ENCODE measurements at regions not wholly inside any gene's neighbourhood (a gene's known extent, or its start where the extent isn't known, plus 50 kb on each side); places are given as distances from the start of the nearest gene placed in this dataset.

DNA sequence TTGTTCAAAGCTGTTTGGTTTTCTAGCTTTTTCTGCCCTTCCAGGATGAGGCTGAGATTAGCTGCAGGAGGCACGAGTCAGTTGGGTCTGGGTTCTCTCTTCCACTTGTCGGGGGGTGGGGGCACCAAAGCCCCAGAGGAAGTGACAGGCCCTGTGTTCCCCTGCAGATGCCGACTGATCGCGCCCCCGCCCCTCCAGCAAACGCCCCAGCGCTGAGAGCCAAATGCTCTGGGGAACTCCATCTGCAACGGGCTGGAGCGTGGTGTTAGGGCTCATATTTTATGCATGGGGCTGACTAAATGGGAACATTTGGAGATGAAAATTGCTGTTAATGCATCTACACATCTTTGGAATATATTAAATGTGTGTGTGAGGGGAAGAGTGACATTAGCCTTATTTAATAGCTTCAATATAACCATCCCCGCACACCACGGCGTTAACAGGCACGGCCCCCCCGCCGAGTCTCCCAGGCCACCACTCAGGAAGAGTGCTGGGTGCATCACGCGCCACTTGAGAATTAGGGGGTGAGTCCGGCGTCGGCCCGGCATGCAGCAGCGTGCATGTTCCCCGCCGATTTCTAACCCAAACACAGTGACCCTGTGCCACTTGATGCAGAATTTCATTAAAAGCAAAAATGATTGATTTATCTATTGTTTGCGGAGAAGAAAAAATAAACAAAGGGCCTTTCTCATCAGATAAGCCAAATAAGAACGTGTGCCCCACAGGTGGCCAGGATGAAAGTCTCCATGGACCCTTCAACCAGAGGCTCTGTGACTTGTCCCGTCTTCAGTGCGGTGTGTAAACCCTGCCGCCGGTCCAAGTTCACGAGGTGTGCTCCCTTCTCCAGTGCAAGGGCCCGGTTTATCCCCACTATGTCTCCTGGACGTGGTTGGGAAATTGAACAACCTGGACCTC, 165.0 kb upstream of the RTL1 start:
- DNase-seq (ENCODE audit: low spot score), result no peak
- no peaks in the 10 kb centered on the region for H3K4me1 ChIP-seq (ENCODE audit: insufficient read depth, low read length, poor library complexity, severe bottlenecking)
- no peaks in the 10 kb centered on the region for H3K9me3 ChIP-seq (ENCODE audit: low read length)
- no peaks in the 10 kb centered on the region for H3K79me2 ChIP-seq (ENCODE audit: insufficient read depth, low read depth, low read length)
- BruUV-seq (replicated peaks), result no TSS peak
- ChIA-PET CTCF (ENCODE audit: unreplicated experiment) (no interaction called here), POLR2A (interaction anchor here (0.7 kb wide), 1 partner anchor 74 kb away, joined by 4 read pairs; no protein-coding TSS in a partner anchor)
- H3K4me3 ChIP-seq (ENCODE audit: low read depth, low read length, poor library complexity, severe bottlenecking), result no peak overlapping the region
- intact Hi-C loops (cut with micrococcal nuclease; ENCODE audit: unreplicated experiment), result no loop called here
- H2AFZ ChIP-seq (ENCODE audit: low read length), result no peak overlapping the region
- TF ChIP-seq, protein P1, sequence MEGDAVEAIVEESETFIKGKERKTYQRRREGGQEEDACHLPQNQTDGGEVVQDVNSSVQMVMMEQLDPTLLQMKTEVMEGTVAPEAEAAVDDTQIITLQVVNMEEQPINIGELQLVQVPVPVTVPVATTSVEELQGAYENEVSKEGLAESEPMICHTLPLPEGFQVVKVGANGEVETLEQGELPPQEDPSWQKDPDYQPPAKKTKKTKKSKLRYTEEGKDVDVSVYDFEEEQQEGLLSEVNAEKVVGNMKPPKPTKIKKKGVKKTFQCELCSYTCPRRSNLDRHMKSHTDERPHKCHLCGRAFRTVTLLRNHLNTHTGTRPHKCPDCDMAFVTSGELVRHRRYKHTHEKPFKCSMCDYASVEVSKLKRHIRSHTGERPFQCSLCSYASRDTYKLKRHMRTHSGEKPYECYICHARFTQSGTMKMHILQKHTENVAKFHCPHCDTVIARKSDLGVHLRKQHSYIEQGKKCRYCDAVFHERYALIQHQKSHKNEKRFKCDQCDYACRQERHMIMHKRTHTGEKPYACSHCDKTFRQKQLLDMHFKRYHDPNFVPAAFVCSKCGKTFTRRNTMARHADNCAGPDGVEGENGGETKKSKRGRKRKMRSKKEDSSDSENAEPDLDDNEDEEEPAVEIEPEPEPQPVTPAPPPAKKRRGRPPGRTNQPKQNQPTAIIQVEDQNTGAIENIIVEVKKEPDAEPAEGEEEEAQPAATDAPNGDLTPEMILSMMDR (conservative IDR thresholded peaks at IDR 0.05; ENCODE audit: low read length), result no peak
- TF ChIP-seq EZH2phosphoT487 (IDR thresholded peaks at IDR 0.05; ENCODE audit: borderline replicate concordance, low read depth, low read length), result no peak
- no peak overlapping the region for H3K4me2 ChIP-seq (ENCODE audit: low read length)
- no peak overlapping the region for H3K27ac ChIP-seq (ENCODE audit: low read depth, low read length, poor library complexity, severe bottlenecking)
- H3K9me2 ChIP-seq (ENCODE audit: insufficient read depth, low read length), result no peaks in the 10 kb centered on the region
- H4K20me1 ChIP-seq (ENCODE audit: insufficient read depth, low read length), result no peaks in the 10 kb centered on the region
- H3K36me3 ChIP-seq (ENCODE audit: insufficient read depth, low read length), result no peaks in the 10 kb centered on the region

DNA sequence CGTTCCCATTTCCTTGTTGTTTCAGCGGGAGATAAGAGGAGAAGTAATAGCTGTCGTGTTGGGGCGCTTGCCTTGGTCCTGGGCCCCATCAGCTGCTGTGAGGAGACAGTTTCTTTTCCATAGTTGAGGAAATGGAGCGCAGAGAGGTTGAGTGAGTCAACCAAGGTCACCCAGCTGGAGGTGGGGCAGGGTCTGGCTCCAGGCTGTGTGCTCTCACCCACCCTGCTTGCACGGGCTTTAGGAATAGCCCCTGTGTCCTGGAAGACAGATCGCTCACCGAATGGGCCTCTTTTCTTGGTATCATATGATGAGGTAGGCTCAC, 165.7 kb upstream of the RTL1 start:
- Histone ChIP-seq H3K36me3 (ENCODE audit: insufficient read depth, low read length) (no peaks in the 10 kb centered on the region), H3K4me2 (ENCODE audit: low read length) (no peak overlapping the region), H4K20me1 (ENCODE audit: insufficient read depth, low read length) (no peaks in the 10 kb centered on the region), H3K9me2 (ENCODE audit: insufficient read depth, low read length) (no peaks in the 10 kb centered on the region), H3K4me3 (ENCODE audit: low read depth, low read length, poor library complexity, severe bottlenecking) (no peak overlapping the region), H2AFZ (ENCODE audit: low read length) (no peak overlapping the region), H3K79me2 (ENCODE audit: insufficient read depth, low read depth, low read length) (no peaks in the 10 kb centered on the region), H3K27ac (ENCODE audit: low read depth, low read length, poor library complexity, severe bottlenecking) (no peak overlapping the region), H3K9me3 (ENCODE audit: low read length) (no peaks in the 10 kb centered on the region), H3K4me1 (ENCODE audit: insufficient read depth, low read length, poor library complexity, severe bottlenecking) (no peaks in the 10 kb centered on the region)
- BruUV-seq (replicated peaks), result no TSS peak
- intact Hi-C loops (cut with micrococcal nuclease; ENCODE audit: unreplicated experiment), result no loop called here
- no peak for DNase-seq (ENCODE audit: low spot score)
- TF ChIP-seq, protein P1 (conservative IDR thresholded peaks at IDR 0.05; ENCODE audit: low read length), result no peak
- TF ChIP-seq EZH2phosphoT487 (IDR thresholded peaks at IDR 0.05; ENCODE audit: borderline replicate concordance, low read depth, low read length), result no peak
- POLR2A ChIA-PET, result no interaction called here
- CTCF ChIA-PET (ENCODE audit: unreplicated experiment), result no interaction called here

DNA sequence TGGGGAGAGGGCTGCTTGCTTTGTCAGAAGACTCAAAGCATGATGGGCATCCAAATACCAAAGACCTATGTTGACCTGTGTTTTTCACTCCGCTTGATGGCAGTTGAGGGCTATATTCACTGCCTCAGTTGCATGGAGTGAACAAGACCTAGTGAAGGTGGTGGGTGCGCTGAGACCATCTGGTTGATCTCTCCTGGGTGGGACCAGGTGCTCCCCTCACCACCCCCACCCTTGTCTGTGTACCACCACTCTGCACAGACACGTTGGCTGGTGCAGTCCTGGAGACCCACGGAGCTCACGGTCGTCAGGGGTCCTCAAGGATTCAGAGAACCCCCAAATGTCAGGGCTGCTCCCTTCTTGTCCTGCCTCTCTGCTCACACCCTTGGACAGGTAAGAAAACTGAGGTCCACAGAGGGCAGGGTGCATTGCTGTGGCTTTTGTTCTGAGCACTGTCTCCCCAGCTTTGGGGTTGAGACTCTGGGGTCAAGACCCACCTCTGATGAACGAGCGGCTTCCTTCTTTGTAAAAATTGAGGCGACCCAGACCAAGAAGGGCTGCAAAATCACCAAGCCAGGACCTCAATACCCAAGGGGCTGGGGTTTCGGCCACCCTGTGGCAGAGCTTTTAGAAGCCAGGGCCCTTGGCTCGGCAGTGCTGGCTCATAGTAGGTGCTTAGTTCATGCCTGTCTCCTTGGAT, 166.3 kb upstream of the RTL1 start:
- Histone ChIP-seq H3K79me2 (ENCODE audit: insufficient read depth, low read depth, low read length) (no peaks in the 10 kb centered on the region), H2AFZ (ENCODE audit: low read length) (no peak overlapping the region), H3K27ac (ENCODE audit: low read depth, low read length, poor library complexity, severe bottlenecking) (no peak overlapping the region), H3K4me2 (ENCODE audit: low read length) (no peak overlapping the region), H3K4me3 (ENCODE audit: low read depth, low read length, poor library complexity, severe bottlenecking) (no peak overlapping the region), H3K4me1 (ENCODE audit: insufficient read depth, low read length, poor library complexity, severe bottlenecking) (no peaks in the 10 kb centered on the region), H3K9me3 (ENCODE audit: low read length) (no peaks in the 10 kb centered on the region), H3K9me2 (ENCODE audit: insufficient read depth, low read length) (no peaks in the 10 kb centered on the region), H3K36me3 (ENCODE audit: insufficient read depth, low read length) (no peaks in the 10 kb centered on the region), H4K20me1 (ENCODE audit: insufficient read depth, low read length) (no peaks in the 10 kb centered on the region)
- ChIA-PET POLR2A (no interaction called here), CTCF (ENCODE audit: unreplicated experiment) (no interaction called here)
- BruUV-seq (replicated peaks), result no TSS peak
- no peak for DNase-seq (ENCODE audit: low spot score)
- TF ChIP-seq EZH2phosphoT487 (IDR thresholded peaks at IDR 0.05; ENCODE audit: borderline replicate concordance, low read depth, low read length), result no peak
- TF ChIP-seq, protein P1 (conservative IDR thresholded peaks at IDR 0.05; ENCODE audit: low read length), result no peak
- intact Hi-C loops (cut with micrococcal nuclease; ENCODE audit: unreplicated experiment), result no loop called here

Measured in OCI-LY7 (cell line).